ENCODE measurements at regions not wholly inside any gene's neighbourhood (a gene's known extent, or its start where the extent isn't known, plus 50 kb on each side); places are given as distances from the start of the nearest gene placed in this dataset.

- TF ChIP-seq CTCF (IDR thresholded peaks at IDR 0.05) (no peak), POLR2A (IDR thresholded peaks at IDR 0.05) (no peak)
These were observed 543.0 kb upstream of the TBL1XR1 start for GRCh38 chr3:177740254-177740653.
